Common myeloid progenitor, CD34-positive (primary cell): ENCODE measurements at regions not wholly inside any gene's neighbourhood (a gene's known extent, or its start where the extent isn't known, plus 50 kb on each side); places are given as distances from the start of the nearest gene placed in this dataset.

Experiments
- CTCF ChIA-PET: fragments of 350-600 bp; sonication (Branson Sonifier 250); formaldehyde crosslinking; loops from one replicate; lab custom pipeline; 2021; ENCODE audit warnings: antibody characterized with exemption; lab: Charles Lee
- POLR2A ChIA-PET: fragments of 350-600 bp; sonication (Branson Sonifier 250); formaldehyde crosslinking; loops from one replicate; lab custom pipeline; 2021; ENCODE audit warnings: antibody characterized with exemption; lab: Charles Lee
- DNase-seq, 3 donors: peaks; one replicate each; pipeline versions ENCODE4 v3.0.0 to v3.0.0-alpha.2; 2013
- H3K27ac ChIP-seq, 2 experiments: 1 replicate in 1 of 2; 2 replicates in 1 of 2; pipeline ENCODE4 v1.7.0; 2013; ENCODE audit warnings: inconsistent platforms in 2 of 2, low read length in 2 of 2, mild to moderate bottlenecking in 2 of 2, low read depth in 1 of 2, moderate library complexity in 1 of 2; ENCODE audit not compliant: severe bottlenecking in 2 of 2, insufficient read depth in 1 of 2, poor library complexity in 1 of 2
- H3K27me3 ChIP-seq, 5 experiments: replicated peaks in 2 of 5; 1 replicate in 3 of 5; 2 replicates in 2 of 5; pipeline versions ENCODE4 v1.6.1 to v1.7.0; 2013; ENCODE audit warnings: low read length in 4 of 5, mild to moderate bottlenecking in 2 of 5, moderate library complexity in 2 of 5, inconsistent platforms in 1 of 5; ENCODE audit not compliant: insufficient read depth in 5 of 5, control insufficient read depth in 4 of 5
- H3K36me3 ChIP-seq, 4 experiments: 1 replicate in 2 of 4; 2 replicates in 2 of 4; pipeline versions ENCODE4 v1.6.1 to v1.7.0; 2013; ENCODE audit warnings: low read length in 3 of 4, control low read depth in 1 of 4, mild to moderate bottlenecking in 1 of 4; ENCODE audit not compliant: control insufficient read depth in 4 of 4, insufficient read depth in 4 of 4
- H3K4me1 ChIP-seq, 4 experiments: 1 replicate in 3 of 4; 2 replicates in 1 of 4; pipeline versions ENCODE4 v1.6.1 to v1.7.1; 2013; ENCODE audit warnings: low read length in 3 of 4, mild to moderate bottlenecking in 3 of 4, control low read depth in 1 of 4, inconsistent platforms in 1 of 4, moderate library complexity in 1 of 4; ENCODE audit not compliant: control insufficient read depth in 4 of 4, insufficient read depth in 4 of 4; ENCODE audit errors: control extremely low read depth in 1 of 4
- H3K4me3 ChIP-seq, 7 experiments: 1 replicate in 4 of 7; 2 replicates in 3 of 7; pipeline versions ENCODE4 v1.5.1 to v1.7.0; 2013; ENCODE audit warnings: mild to moderate bottlenecking in 7 of 7, low read length in 6 of 7, moderate library complexity in 6 of 7, inconsistent platforms in 2 of 7, low read depth in 2 of 7, control low read depth in 1 of 7; ENCODE audit not compliant: insufficient read depth in 4 of 7, control insufficient read depth in 1 of 7; ENCODE audit errors: extremely low read depth in 1 of 7
- H3K9me3 ChIP-seq, 5 experiments: 1 replicate in 4 of 5; 2 replicates in 1 of 5; pipeline versions ENCODE4 v1.6.1 to v1.7.1; 2013; ENCODE audit warnings: low read length in 4 of 5, mild to moderate bottlenecking in 2 of 5, inconsistent platforms in 1 of 5, low read depth in 1 of 5, moderate library complexity in 1 of 5; ENCODE audit not compliant: control insufficient read depth in 4 of 5, insufficient read depth in 2 of 5; ENCODE audit errors: control extremely low read depth in 1 of 5
- WGBS: methylation state at CpG from one replicate; pipeline ENCODE4 v1.1.5; 2013; ENCODE audit not compliant: insufficient coverage; 5-methylcytosine and 5-hydroxymethylcytosine counted together

DNA sequence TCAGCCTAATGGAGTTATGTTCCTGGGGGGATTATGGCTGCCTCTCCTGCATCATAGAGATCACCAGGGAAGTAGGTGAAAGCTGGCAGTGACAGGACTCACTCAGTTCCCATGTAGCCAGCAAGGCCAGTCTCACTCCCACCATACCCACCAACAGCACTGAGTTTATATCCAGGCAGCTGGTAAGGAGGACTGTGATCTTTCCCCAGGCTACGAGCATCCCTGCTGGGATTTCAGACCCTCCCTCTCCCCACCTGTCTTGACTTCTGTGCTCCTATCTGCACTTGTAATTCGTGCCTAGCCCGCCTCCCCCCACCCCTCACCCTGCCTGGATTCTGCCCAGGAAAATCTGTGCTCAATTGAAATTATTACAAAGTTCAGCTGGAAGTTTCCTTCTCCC is 499.1 kb upstream of the NUDT12 start:
- POLR2A ChIA-PET, result no interaction called here
- H3K4me1 ChIP-seq, result no peaks in the 10 kb centered on the region
- no peak for DNase-seq
- CTCF ChIA-PET, result no interaction called here
- peaks cover 0 to 2% (median 0%) of the 10 kb centered on the region in 5 experiments for H3K9me3 ChIP-seq
- no peak overlapping the region for H3K4me3 ChIP-seq
- 92% methylated on average over 3 of the region's 3 CpGs for WGBS
- H3K27me3 ChIP-seq, result no peaks in the 10 kb centered on the region
- H3K36me3 ChIP-seq, result no peaks in the 10 kb centered on the region
- H3K27ac ChIP-seq, result no peak overlapping the region

DNA sequence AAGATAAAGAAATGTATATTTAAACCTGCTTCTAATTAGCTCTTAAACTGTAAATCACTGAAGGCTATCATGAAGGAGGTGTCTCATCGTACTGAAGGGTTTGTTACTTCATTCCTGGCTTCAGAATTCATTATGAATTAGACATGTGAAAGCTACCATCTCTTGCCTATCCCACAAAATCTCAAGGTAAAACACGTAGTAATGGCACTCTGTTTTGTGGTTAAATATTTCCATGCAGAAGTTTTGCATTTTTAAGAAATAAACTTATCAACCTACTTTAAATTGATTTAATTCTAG is 490.7 kb upstream of the NUDT12 start:
- Histone ChIP-seq H3K4me1 (no peaks in the 10 kb centered on the region), H3K27ac (no peak overlapping the region), H3K9me3 (no peaks in the 10 kb centered on the region), H3K36me3 (no peaks in the 10 kb centered on the region), H3K27me3 (no peaks in the 10 kb centered on the region), H3K4me3 (no peak overlapping the region)
- ChIA-PET CTCF (interaction anchor here (1.3 kb wide), 1 partner anchor 29 kb away, joined by 3 read pairs; no protein-coding TSS in a partner anchor), POLR2A (no interaction called here)
- no CpG with 5 or more reads among the region's 2 CpGs for WGBS
- DNase-seq, result no peak

DNA sequence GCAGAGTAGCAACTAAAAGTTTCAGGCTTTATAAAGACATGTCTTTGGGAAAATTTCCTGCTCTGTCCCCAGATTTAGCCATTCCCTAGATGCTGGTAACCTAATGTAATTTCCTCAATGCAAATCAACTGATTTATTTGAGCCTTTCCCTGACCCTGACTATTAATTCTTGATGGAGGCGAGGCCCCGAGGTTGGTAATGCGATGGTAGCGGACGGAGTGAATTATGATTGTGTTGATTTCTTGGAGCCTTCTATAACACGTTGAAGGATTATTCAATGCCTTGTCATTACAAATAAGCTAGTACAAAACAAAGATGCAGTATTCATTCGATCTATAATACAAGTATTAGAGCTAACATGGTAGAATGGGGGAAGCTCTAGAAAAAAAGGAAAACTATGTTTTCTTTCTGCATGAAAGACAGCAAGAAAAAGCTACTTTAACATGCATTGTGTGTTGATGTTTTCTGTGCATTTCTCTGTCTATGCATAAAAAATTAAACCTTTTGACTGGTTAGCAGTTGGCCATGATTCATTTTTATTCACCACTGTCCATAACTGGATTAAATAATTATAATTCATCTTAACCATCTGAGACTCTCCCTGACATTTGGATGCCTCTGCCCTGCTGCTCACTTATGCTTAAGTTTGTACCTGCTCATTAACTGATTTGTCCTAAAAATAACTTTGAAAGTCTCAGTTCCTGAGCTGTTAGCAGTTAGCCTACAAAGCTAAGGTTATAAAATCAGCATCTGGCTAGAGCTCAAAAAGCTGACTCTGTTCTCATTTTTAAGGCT is 490.2 kb upstream of the NUDT12 start:
- no peaks in the 10 kb centered on the region for H3K27me3 ChIP-seq
- no CpG with 5 or more reads among the region's 7 CpGs for WGBS
- ChIA-PET CTCF (interaction anchor here (1.3 kb wide), 1 partner anchor 30 kb away, joined by 3 read pairs; no protein-coding TSS in a partner anchor), POLR2A (no interaction called here)
- H3K9me3 ChIP-seq, result no peaks in the 10 kb centered on the region
- no peaks in the 10 kb centered on the region for H3K36me3 ChIP-seq
- H3K4me3 ChIP-seq, result no peak overlapping the region
- DNase-seq, result no peak
- no peak overlapping the region for H3K27ac ChIP-seq
- no peaks in the 10 kb centered on the region for H3K4me1 ChIP-seq

DNA sequence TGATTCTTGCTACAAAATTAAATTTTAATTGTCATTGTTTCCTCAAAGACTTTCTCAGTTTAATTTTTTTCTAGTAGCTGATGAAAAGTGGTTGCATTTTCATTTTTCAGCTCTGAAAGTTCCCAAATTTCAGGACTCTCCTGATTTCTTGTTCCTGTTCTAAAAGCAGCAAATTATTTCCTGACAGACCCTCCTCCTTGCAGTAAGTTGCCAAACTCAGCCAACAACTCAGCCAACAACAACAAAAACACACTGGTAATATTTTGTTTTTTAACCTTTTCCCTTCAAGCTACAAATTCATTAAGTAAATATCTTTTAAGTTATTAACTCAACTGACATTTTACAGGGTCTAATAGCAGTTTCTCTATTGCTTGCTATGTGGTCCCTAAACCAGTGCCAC is 487.8 kb upstream of the NUDT12 start:
- ChIA-PET POLR2A (no interaction called here), CTCF (no interaction called here)
- H3K4me3 ChIP-seq, result no peak overlapping the region
- H3K27ac ChIP-seq, result no peak overlapping the region
- H3K27me3 ChIP-seq, result peaks cover 0 to 2% (median 0%) of the 10 kb centered on the region in 5 experiments
- no peak for DNase-seq
- H3K9me3 ChIP-seq, result no peaks in the 10 kb centered on the region
- no peaks in the 10 kb centered on the region for H3K4me1 ChIP-seq
- no peaks in the 10 kb centered on the region for H3K36me3 ChIP-seq

DNA sequence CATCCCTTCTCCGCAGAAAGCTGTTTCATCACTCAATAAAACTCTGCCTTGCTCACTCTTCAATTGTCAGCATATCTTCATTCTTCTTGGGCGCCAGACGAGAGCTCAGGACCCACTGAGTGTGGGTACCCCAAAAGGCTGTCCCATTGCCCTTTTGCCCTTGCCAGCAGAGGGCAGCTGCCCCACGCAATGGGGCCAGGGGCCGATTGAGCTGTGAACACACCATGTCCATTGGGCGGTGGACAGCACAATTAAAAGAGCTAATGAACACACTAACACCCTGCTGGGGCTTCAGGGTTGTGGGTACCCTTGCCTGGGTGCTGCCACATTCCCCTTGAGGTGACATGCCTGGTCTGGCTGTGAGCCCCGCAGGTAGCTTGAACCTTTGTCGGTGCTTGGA is 487.2 kb upstream of the NUDT12 start:
- H3K36me3 ChIP-seq, result no peaks in the 10 kb centered on the region
- peaks cover 0 to 2% (median 0%) of the 10 kb centered on the region in 5 experiments for H3K27me3 ChIP-seq
- no peak for DNase-seq
- no peak overlapping the region for H3K27ac ChIP-seq
- H3K4me1 ChIP-seq, result no peaks in the 10 kb centered on the region
- no peaks in the 10 kb centered on the region for H3K9me3 ChIP-seq
- POLR2A ChIA-PET, result no interaction called here
- H3K4me3 ChIP-seq, result no peak overlapping the region
- 95% methylated on average over 6 of the region's 8 CpGs for WGBS
- CTCF ChIA-PET, result no interaction called here

DNA sequence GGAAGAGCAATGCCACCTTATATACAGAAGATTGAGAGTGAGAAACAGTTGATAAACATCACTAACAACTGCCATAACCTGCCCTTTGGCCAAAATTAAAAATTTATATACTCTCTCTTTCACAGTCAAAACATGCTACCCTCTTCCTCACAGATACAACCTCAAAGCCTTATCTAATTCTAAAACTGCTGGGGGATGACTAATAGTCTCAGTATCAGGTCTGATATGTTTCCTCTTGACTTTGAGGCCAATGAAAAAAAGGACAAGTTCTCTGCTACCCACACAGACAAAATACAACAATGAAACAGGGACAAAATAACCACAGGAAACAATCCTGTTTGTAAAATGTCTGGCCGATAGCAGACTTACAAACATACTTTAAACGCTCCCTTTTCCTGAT is 485.6 kb upstream of the NUDT12 start:
- no CpG with 5 or more reads among the region's 2 CpGs for WGBS

DNA sequence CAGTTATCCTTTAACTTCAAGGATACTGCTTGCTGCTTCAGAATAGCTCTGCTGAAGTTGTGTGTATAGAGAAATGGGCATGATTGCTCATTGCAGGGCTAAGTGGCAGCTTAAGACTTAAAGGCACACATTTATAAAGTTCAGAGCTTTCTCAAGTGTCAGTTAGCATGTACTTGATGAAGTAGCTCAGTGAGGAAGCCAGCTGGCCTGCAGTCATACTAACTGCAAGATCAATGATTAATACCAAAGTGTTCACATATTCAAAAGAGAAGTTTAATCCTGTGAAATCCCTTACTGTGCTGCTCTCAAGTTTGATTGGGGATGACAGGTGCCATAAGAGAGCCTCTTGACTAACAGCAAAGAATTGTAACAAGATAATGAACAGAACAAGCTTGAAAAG is 483.4 kb upstream of the NUDT12 start:
- Histone ChIP-seq H3K9me3 (no peaks in the 10 kb centered on the region), H3K4me1 (no peaks in the 10 kb centered on the region), H3K27ac (no peak overlapping the region), H3K4me3 (no peak overlapping the region), H3K36me3 (no peaks in the 10 kb centered on the region), H3K27me3 (peaks cover 0 to 2% (median 0%) of the 10 kb centered on the region in 5 experiments)
- CTCF ChIA-PET, result no interaction called here
- POLR2A ChIA-PET, result no interaction called here
- DNase-seq, result no peak

More for the DNA sequence above, 485.6 kb upstream of the NUDT12 start:
- H3K9me3 ChIP-seq, result no peaks in the 10 kb centered on the region
- H3K4me3 ChIP-seq, result no peak overlapping the region
- no peaks in the 10 kb centered on the region for H3K4me1 ChIP-seq
- CTCF ChIA-PET, result no interaction called here
- POLR2A ChIA-PET, result no interaction called here
- H3K36me3 ChIP-seq, result no peaks in the 10 kb centered on the region
- H3K27ac ChIP-seq, result no peak overlapping the region
- DNase-seq, result no peak
- H3K27me3 ChIP-seq, result peaks cover 0 to 2% (median 0%) of the 10 kb centered on the region in 5 experiments
